PFSK-1 (cell line): ENCODE measurements at regions not wholly inside any gene's neighbourhood (a gene's known extent, or its start where the extent isn't known, plus 50 kb on each side); places are given as distances from the start of the nearest gene placed in this dataset.
A peak's percentile ranks its signal among the peaks of the same experiment; 100 is the strongest.

ENCODE experiments used
- FOXP2 ChIP-seq: optimal IDR thresholded peaks from 2 replicates; pipeline ENCODE3; 2011; ENCODE audit warnings: borderline replicate concordance, control low read depth, inconsistent platforms; ENCODE audit not compliant: insufficient read depth; ENCODE audit errors: extremely low read length, extremely low read depth
- POLR2AphosphoS5 ChIP-seq: IDR thresholded peaks from 2 replicates; pipeline ENCODE4 v1.6.1; 2012; ENCODE audit warnings: low read depth, mild to moderate bottlenecking, control low read depth, low read length, moderate library complexity
- REST ChIP-seq, 2 experiments: IDR thresholded peaks; 2 replicates each; pipeline versions ENCODE4 v1.6.1 to v1.8.0; 2011 to 2012; ENCODE audit warnings: low read depth in 2 of 2, low read length in 2 of 2, control low read depth in 1 of 2, inconsistent platforms in 1 of 2, mild to moderate bottlenecking in 1 of 2, moderate library complexity in 1 of 2; ENCODE audit not compliant: insufficient read depth in 1 of 2
- SIN3A ChIP-seq: IDR thresholded peaks from 2 replicates; pipeline ENCODE4 v1.6.1; 2012; ENCODE audit warnings: mild to moderate bottlenecking, low read length, moderate library complexity, borderline replicate concordance; ENCODE audit not compliant: insufficient read depth
- TAF1 ChIP-seq: IDR thresholded peaks from 2 replicates; pipeline ENCODE4 v1.6.1; 2012; ENCODE audit warnings: low read length, control low read depth, borderline replicate concordance; ENCODE audit not compliant: insufficient read depth

GRCh38 chr4:128387600-128388351, 100.2 kb upstream of the PGRMC2 start:
- TF ChIP-seq TAF1: no peak
- TF ChIP-seq POLR2AphosphoS5: no peak
- no peak for TF ChIP-seq SIN3A
- no peak for TF ChIP-seq REST (IDR thresholded peaks at IDR 0.05; ENCODE audit: insufficient read depth in 1 of 2, low read depth in 2 of 2, low read length in 2 of 2)
- TF ChIP-seq FOXP2: no peak

- TF ChIP-seq POLR2AphosphoS5 (0 out of 2 replicates have a peak, but pooled peaks have one; percentile 34), TAF1 (no peak), REST (IDR thresholded peaks at IDR 0.05; ENCODE audit: insufficient read depth in 1 of 2, low read depth in 2 of 2, low read length in 2 of 2) (no peak), SIN3A (no peak), FOXP2 (peak; percentile 65)
Measured at GRCh38 chr4:128386761-128387599, 99.4 kb upstream of the PGRMC2 start.

- TF ChIP-seq SIN3A (peak; percentile 76; the same call in 1 of the 2 replicates), POLR2AphosphoS5 (no peak)
Measured at GRCh38 chr4:128385683-128386304, 98.2 kb upstream of the PGRMC2 start.

GRCh38 chr4:128384765-128385598, 97.4 kb upstream of the PGRMC2 start:
- TF ChIP-seq FOXP2: no peak
- no peak for TF ChIP-seq POLR2AphosphoS5
- no peak for TF ChIP-seq SIN3A
- TF ChIP-seq REST (IDR thresholded peaks at IDR 0.05; ENCODE audit: insufficient read depth in 1 of 2, low read depth in 2 of 2, low read length in 2 of 2): no peak
- no peak for TF ChIP-seq TAF1
